ENCODE measurements at regions not wholly inside any gene's neighbourhood (a gene's known extent, or its start where the extent isn't known, plus 50 kb on each side); places are given as distances from the start of the nearest gene placed in this dataset.

DNA sequence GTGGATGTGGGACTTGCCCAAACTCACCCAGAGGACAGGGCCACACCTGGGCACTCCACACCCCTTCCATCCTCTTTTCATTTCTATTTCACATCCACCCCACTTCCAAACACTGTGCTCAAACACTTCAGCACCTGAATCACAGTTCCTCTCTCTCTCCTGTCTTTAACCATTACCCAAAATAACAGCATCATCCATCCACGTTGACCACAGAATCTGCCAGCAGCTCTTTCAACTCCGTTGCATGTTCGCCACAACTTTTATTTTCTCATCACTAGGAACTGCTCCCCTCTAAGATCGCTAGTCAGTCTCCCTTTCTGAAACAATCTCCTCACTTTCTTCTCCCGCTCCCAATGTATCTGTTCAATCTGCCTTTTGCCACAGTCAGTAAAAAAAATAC lies 121.6 kb upstream of the HNRNPA3 start:
- Histone ChIP-seq H3K4me1 (no peaks in the 10 kb centered on the region), H3K9me3 (no peaks in the 10 kb centered on the region), H3K36me3 (no peaks in the 10 kb centered on the region), H3K27me3 (no peaks in the 10 kb centered on the region), H3K4me3 (no peak overlapping the region), H3K27ac (no peak overlapping the region)
- 73 to 83% (median 80%) methylated on average over 5 of the region's 5 CpGs for WGBS, 5 donors
- TF ChIP-seq, protein P1, sequence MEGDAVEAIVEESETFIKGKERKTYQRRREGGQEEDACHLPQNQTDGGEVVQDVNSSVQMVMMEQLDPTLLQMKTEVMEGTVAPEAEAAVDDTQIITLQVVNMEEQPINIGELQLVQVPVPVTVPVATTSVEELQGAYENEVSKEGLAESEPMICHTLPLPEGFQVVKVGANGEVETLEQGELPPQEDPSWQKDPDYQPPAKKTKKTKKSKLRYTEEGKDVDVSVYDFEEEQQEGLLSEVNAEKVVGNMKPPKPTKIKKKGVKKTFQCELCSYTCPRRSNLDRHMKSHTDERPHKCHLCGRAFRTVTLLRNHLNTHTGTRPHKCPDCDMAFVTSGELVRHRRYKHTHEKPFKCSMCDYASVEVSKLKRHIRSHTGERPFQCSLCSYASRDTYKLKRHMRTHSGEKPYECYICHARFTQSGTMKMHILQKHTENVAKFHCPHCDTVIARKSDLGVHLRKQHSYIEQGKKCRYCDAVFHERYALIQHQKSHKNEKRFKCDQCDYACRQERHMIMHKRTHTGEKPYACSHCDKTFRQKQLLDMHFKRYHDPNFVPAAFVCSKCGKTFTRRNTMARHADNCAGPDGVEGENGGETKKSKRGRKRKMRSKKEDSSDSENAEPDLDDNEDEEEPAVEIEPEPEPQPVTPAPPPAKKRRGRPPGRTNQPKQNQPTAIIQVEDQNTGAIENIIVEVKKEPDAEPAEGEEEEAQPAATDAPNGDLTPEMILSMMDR (IDR thresholded peaks at IDR 0.05): no peak
- TF ChIP-seq POLR2AphosphoS5 (IDR thresholded peaks at IDR 0.05) (no peak), EP300 (IDR thresholded peaks at IDR 0.05) (no peak), POLR2A (IDR thresholded peaks at IDR 0.05) (no peak)
- intact Hi-C loops (cut with DNase I; ENCODE audit: low total_unique reads): no loop called here
- no peak for DNase-seq

DNA sequence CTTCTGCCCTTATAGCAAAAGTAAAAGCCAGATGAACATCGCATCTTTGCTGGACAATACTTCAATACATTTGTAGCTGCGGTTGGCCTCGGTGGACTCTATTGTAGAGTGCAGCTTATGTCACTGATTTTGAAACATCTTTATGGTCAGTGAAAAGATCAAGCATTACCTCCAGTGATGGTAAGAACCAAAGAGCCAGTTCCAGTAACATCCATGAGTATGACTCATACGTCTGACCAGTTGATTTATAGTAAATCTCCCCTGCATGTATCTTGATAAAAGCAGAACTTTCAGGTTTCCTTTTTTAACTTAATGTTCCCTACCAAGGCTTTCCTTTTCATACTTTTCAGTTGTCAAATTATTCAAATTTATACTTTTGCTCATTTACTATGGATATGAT lies 119.2 kb upstream of the HNRNPA3 start:
- Histone ChIP-seq H3K4me1 (no peaks in the 10 kb centered on the region), H3K27ac (no peak overlapping the region), H3K9me3 (no peaks in the 10 kb centered on the region), H3K4me3 (no peak overlapping the region), H3K27me3 (no peaks in the 10 kb centered on the region), H3K36me3 (no peaks in the 10 kb centered on the region)
- no peak for TF ChIP-seq EP300 (IDR thresholded peaks at IDR 0.05)
- TF ChIP-seq, protein P1 (IDR thresholded peaks at IDR 0.05): no peak
- no peak for TF ChIP-seq POLR2AphosphoS5 (IDR thresholded peaks at IDR 0.05)
- no peak for TF ChIP-seq POLR2A (IDR thresholded peaks at IDR 0.05)
- intact Hi-C loops (cut with DNase I; ENCODE audit: low total_unique reads): no loop called here
- WGBS, 5 donors: 85 to 94% (median 88%) methylated on average over 4 of the region's 4 CpGs
- DNase-seq: no peak

DNA sequence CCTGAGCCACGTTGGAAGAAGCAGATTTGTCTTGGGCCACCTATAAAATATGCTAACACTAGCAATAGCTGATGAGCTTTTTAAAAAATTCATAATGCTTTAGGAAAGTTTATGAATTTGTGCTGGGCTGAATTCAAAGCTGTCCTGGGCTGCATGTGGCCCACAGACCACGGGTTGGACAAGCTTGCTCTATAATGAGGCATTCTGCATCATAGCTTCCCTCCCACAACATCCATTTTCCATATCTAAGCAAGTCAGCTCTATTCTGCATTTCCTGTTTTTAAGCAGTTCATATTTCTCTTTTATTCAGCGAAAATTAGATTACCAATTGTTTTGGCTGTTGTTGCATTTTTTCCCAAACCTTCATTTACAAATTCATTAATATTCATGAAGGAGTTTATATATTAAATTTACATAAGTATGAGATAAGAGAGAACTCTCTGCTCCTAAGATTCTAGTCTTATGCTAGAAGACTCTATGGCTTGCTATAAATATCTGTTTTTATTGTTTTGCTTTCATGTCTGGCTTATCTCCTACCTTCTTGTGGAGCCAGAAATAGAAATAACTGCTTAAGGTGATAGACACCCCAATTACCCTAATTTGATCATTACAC lies 114.5 kb upstream of the HNRNPA3 start:
- peak in 1 of 2 donors; percentile 9 for DNase-seq
- WGBS, 5 donors: 45 to 63% (median 61%) methylated on average over 3 of the region's 3 CpGs
- Histone ChIP-seq H3K36me3 (no peaks in the 10 kb centered on the region), H3K27me3 (no peaks in the 10 kb centered on the region), H3K9me3 (peaks cover 0 to 5% (median 0%) of the 10 kb centered on the region in 4 donors), H3K4me1 (no peaks in the 10 kb centered on the region), H3K4me3 (no peak overlapping the region), H3K27ac (no peak overlapping the region)
- intact Hi-C loops (cut with DNase I; ENCODE audit: low total_unique reads): no loop called here
- TF ChIP-seq POLR2AphosphoS5 (IDR thresholded peaks at IDR 0.05): no peak
- TF ChIP-seq EP300 (IDR thresholded peaks at IDR 0.05): no peak
- no peak for TF ChIP-seq POLR2A (IDR thresholded peaks at IDR 0.05)
- TF ChIP-seq, protein P1 (IDR thresholded peaks at IDR 0.05): no peak

DNA sequence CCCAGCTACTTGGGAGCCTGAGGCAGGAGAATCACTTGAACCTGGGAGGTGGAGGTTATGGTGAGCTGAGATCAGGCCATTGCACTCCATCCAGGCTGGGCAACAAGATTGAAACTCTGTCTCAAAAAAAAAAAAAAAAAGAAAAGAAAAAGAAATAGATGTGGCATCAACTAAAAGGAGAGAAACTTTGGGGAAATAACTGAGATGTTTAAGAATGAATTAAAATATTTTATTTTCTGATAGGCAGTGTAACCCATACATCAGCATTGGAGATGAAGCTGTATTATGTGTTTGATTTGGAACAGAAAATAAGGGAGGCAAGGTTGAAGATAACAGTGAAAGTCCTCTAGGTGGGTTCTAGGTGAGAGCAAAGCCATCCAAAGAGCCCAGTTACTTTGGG lies 110.7 kb upstream of the HNRNPA3 start:
- intact Hi-C loops (cut with DNase I; ENCODE audit: low total_unique reads): no loop called here
- Histone ChIP-seq H3K9me3 (peaks cover 0 to 5% (median 0%) of the 10 kb centered on the region in 4 donors), H3K4me1 (no peaks in the 10 kb centered on the region), H3K27ac (no peak overlapping the region), H3K4me3 (no peak overlapping the region), H3K27me3 (no peaks in the 10 kb centered on the region), H3K36me3 (no peaks in the 10 kb centered on the region)
- TF ChIP-seq POLR2AphosphoS5 (IDR thresholded peaks at IDR 0.05) (no peak), POLR2A (IDR thresholded peaks at IDR 0.05) (no peak), EP300 (IDR thresholded peaks at IDR 0.05) (no peak)
- TF ChIP-seq, protein P1 (IDR thresholded peaks at IDR 0.05): no peak
- no peak for DNase-seq

Data from stomach (tissue), 8 donors.